ENCODE measurements at regions not wholly inside any gene's neighbourhood (a gene's known extent, or its start where the extent isn't known, plus 50 kb on each side); places are given as distances from the start of the nearest gene placed in this dataset.
"Not testable (repeated sequence)": the region's sequence is repeated elsewhere in the genome, so short reads cannot be mapped to it uniquely, and the experiment has no call there.

DNA sequence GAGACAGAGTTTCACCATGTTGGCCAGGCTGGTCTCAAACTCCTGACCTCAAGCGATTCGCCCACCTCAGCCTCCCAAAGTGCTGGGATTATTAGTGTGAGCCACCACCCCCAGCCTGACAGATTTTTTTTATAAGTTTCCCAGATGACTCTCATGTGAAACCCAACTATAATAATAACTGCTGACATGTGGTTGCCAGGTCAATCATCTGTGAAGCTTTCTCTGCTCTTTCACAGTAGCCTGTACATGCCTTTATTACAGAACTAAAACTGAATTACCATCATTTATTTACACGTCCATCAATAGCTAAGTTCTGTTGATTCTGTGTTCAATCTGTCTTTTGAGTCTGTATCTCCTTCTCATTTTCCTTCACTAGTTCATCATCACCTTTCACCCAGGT is 218.5 kb downstream of the RPS29 start:
- DNase-seq (ENCODE audit: low spot score), result no peak

- DNase-seq (ENCODE audit: low spot score), result no peak
These were observed 219.8 kb downstream of the RPS29 start for GRCh38 chr14:49366416-49366815.

DNA sequence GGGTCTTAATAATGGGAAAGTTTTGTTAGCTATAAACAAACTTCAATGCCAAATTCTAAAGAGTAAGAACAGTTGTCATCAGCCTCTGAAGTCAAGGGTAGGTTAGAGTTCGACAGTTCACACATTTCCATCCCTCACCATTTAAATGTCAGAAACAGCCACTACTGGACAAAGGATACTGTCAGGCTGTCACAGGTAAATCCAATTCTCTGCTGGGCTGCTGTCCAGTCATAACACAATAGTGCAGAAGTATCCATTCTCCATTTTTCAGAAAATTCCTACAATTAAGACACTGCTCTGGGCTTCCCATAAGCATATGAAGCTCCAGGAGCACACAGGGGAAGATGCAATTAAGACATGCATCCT is 221.4 kb downstream of the RPS29 start:
- no peak for DNase-seq (ENCODE audit: low spot score)

DNA sequence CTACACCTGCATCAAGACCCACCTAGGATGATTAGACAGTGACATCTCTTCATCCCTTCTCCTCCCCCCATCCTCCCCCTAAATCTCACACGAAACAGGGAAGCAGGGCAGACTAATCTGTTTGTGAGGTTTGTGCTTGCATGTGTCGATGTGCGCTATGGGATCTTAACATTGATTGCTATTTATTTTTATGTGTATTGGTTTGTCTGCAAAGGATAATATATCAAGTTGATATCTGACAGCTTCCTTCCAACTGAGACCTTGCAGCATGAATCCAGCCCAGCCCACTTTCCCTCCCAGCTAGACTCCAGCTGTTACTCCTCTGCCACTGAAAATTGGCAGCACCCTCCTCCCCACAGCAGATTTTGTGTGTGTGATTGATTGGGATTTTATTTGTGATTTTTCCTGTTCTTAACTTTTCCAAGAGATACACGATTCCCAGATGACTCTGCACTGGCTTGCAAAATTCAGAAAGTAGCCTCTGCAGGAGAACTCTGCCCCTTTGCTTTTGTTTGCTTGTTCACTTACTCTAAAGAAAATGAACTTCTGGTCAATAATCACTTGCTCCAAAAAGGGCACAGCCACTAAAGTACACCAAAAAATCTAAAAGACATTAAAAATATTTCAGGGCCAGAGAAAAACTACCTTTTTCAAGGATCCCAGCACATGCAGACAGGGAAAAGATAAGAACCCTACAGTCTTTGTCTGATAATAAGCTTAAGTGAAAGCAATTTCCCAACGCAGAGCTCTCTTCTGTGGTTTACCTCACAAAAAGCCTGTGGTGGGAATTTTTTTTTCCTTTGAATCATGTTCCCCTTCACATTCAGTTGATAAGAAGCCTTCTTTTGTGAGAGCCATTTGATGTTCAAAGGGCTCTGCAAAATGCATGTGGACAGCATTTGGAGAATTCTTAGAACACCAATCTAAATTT is 222.1 kb downstream of the RPS29 start:
- DNase-seq (ENCODE audit: low spot score), result no peak

GRCh38 chr14:49362916-49363315 is 223.3 kb downstream of the RPS29 start:
- no peak for DNase-seq (ENCODE audit: low spot score)

- no peak for DNase-seq (ENCODE audit: low spot score)
These were observed 247.1 kb downstream of the RPS29 start for GRCh38 chr14:49339130-49339529.

- DNase-seq (ENCODE audit: low spot score), result no peak
These were observed 266.4 kb downstream of the RPS29 start for GRCh38 chr14:49319810-49320209.

DNA sequence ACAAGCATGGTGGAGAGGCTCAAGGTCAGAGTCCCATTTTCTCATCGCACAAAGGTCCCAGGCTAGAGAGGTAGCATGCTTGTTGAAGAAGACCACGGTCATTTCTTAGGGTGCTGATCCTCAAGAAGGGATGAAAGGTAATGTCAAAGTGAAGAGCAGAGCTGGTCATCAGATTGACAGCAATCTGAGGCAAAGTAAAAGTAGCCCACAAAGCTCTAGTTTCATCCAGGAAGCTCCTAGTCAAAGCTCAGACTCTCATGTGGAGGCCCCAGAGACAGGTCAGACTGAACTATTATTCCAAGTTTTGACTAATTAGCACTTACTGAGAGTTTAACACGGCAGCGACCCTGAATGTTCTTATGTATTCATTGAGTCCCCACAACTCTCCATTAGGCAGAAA is 270.6 kb downstream of the RPS29 start:
- DNase-seq (ENCODE audit: low spot score), result no peak

DNA sequence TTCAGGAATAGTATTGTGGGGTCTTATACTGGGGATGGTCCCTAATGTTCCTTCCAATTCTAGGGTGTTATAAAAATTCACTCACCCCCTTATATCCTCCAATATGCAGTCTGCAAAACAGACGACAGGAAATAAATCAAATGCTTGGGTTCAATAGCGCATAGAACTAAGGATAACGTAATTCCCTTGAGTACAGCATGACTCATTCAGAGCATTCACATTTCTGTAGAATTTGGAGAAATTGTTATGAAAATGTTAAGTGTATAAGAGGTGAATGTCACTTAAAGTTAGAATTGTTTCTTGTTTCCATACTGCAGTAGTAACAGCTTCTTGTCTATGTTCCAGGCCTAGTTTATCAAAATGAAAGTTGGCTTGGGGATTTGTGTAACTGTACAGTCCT is 271.4 kb downstream of the RPS29 start:
- DNase-seq (ENCODE audit: low spot score), result no peak

DNA sequence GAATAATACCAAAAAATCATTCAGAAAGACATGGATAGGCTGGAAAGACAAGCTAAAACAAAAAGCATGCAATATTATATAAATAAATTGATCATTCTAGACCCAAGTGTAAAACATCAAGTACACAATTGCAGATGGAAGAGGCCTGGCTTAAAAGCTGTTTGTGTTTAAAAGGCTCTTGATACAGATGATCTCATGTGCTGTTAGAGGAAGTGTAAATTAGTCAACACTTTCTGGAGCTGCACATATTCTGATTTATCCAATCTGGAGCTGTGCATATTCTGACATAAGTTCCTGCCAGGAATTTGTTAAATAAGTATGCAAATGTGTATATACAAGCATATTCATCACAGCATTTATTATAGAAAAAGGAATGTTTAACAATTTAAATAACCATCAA is 273.1 kb downstream of the RPS29 start:
- DNase-seq (ENCODE audit: low spot score), result no peak

- DNase-seq (ENCODE audit: low spot score), result no peak
These were observed 275.9 kb downstream of the RPS29 start for GRCh38 chr14:49310298-49310697.

DNA sequence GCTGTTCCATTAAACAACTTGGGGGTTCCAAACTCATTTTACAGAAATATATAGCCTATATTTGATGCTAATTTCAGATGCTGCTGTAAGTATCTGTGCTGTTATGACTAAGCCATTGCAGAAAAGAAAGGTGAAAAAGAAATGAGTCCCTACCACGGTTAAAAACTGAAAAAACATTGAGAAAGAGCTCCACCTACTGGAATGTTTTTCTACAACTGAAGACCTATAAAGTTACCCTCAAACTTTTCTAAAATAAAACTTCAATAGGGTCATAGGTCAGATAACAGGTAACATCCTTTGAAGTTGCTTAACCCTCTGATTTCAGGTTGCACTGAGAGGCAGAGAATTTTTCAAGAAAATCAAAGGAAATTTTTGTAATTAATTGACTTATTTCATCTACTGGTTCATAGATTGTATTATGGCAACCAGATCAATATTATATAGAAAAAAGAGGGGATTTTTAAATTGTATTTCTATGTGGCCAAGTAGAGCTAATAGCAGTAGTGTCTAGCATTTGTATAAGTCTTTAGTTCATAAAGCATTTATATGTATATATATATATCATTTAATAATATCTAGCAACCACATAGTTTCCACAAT is 279.9 kb downstream of the RPS29 start:
- peak; percentile 8 for DNase-seq (ENCODE audit: low spot score)

- DNase-seq (ENCODE audit: low spot score), result peak; percentile 4
These were observed 282.1 kb downstream of the RPS29 start for GRCh38 chr14:49303946-49304516.

DNA sequence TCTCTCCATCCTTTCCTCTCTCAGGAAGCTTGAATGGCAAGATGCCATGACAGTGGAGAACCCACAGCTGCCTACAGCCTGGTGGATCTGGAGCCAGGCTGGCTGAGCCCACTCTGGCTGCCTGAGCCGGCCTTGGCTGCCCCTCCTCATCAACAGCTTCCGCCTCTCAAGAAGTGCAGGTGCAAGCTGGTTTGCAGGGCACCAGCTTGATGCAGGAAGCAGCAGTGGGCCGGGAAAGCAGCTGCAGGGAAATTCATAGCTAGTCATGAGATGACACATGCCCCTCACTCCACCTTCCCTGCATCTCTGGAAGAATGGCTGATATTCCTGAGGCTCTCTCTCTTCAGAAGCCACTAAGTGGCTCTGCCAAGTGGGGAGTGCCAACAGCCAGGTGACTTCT is 289.1 kb downstream of the RPS29 start:
- no peak for DNase-seq (ENCODE audit: low spot score)

DNA sequence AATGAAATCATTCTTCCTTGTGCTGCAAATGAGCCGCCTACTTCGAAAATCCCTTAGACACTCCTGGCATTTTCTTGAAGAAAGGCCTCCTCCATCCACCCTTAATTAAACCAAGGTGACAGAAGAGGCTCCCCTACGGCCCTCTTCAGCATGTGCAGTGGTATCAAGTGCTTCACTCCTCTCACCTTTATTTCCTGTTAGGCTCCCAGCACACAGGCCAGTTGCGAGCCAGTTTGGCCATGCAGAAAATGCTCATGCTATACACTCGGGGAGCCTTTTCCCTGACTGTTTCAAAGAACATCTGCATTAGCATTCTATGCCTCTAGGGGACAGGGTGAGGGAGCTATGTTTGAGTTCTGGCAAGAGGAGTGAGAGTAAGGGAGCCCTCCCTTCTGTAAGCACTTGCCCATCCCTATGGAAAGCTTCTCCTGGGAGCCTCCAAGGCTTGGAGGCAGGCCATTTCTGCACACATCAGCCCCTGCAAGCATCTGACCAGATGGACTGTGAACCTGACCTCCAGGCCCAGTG is 291.5 kb downstream of the RPS29 start:
- DNase-seq (ENCODE audit: low spot score), result no peak

- DNase-seq (ENCODE audit: low spot score), result no peak
These were observed 299.2 kb downstream of the RPS29 start for GRCh38 chr14:49287004-49287403.

- no peak for DNase-seq (ENCODE audit: low spot score)
These were observed 299.8 kb downstream of the RPS29 start for GRCh38 chr14:49286257-49286983.

DNA sequence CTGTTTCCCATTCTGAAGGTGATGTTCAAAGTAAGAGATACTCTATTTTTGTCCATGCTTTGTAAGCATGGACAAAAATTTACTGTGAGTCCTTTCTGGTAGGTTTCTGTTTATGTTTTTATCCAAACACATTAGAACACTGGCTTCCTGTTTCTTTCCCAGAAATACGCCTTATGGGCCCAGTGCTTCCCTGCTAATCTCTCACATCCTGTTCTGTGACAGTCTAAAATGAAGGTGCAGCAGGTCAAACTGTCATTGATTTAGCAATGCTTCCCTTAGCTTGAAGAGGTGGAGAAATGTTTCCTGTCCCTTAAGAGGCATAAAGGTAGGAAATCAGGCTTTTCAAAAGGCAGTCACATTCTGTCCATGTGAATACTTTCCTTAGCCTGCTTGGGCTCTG is 305.6 kb downstream of the RPS29 start:
- no peak for DNase-seq (ENCODE audit: low spot score)

GRCh38 chr14:49250517-49250916 is 335.7 kb downstream of the RPS29 start:
- no peak for DNase-seq (ENCODE audit: low spot score)

DNA sequence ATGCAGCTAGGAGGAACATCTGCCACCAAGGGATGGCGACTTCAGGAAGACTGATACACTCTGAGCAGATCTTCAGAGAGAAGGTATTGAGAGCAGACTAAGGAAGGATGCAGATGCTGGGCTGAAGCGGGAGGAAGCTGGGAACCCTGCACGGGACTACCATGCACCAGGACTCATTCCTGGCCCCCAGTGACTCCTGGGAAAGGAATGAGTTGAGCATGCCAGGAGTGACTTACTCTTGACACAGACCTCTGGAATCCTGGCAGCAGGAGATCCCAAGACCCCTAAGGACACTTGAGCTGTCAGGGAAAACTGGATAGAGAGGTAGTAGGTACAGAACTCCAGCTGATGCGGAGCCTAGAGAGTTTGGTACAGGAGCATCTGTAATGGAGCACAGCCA is 336.1 kb downstream of the RPS29 start:
- DNase-seq (ENCODE audit: low spot score), result no peak

DNA sequence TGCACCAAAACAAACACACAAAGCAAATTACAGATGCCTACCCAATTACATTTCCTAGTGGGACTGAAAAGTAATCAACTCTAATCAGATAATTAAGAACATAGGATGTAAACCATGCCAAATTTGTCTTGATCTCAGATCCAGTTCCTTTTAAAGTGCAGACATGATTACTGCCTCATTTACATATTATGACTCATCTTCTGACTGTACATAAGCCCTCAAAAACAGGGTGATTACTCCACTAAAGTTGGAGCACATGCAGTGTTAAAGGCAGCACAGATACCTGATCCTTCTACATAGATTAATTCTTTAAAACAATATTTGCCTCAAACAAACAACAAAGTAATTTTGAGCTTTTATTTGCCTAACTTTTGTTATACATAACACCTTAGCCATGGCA is 337.2 kb downstream of the RPS29 start:
- DNase-seq (ENCODE audit: low spot score), result no peak

- DNase-seq (ENCODE audit: low spot score), result not testable (repeated sequence)
These were observed 342.4 kb downstream of the RPS29 start for GRCh38 chr14:49243777-49244176.

Measured in HuH-7 (cell line).